ENCODE measurements at regions not wholly inside any gene's neighbourhood (a gene's known extent, or its start where the extent isn't known, plus 50 kb on each side); places are given as distances from the start of the nearest gene placed in this dataset.

DNA sequence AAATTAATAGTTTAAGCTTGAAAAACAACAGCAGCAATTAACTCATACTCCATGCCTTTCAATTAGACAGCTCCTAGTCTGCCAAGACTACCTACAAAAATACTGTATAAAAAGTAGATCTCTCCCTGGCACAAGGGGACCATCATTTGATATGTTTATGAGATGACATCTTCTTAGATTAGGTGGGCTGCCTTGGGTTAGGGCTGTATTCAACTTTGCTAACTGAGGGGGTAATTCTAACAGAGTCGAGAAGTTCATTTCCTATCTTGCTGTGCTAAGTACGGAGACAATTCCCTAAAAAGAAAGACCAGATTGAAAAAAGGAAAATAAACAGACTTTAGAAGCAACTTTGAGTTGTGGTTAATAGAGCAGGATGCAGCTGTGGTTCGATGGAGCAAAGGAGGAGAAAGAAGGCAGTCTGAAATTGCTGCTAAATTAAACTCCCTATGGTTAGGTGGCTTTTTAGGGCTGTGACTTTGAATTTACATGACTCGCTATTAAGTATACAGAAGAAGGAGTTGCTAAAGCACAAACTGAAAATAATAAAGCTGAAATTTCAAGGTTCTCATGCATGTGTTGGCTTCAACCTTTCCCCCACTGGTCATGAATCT lies 75.4 kb downstream of the CDC7 start:
- Histone ChIP-seq H3K27me3 (replicated peaks) (no peaks in the 10 kb centered on the region), H3K4me3 (ENCODE audit: low read depth, low read length) (no peak overlapping the region), H3K27ac (no peak overlapping the region), H3K36me3 (replicated peaks) (no peaks in the 10 kb centered on the region)
- TF ChIP-seq, protein P1, sequence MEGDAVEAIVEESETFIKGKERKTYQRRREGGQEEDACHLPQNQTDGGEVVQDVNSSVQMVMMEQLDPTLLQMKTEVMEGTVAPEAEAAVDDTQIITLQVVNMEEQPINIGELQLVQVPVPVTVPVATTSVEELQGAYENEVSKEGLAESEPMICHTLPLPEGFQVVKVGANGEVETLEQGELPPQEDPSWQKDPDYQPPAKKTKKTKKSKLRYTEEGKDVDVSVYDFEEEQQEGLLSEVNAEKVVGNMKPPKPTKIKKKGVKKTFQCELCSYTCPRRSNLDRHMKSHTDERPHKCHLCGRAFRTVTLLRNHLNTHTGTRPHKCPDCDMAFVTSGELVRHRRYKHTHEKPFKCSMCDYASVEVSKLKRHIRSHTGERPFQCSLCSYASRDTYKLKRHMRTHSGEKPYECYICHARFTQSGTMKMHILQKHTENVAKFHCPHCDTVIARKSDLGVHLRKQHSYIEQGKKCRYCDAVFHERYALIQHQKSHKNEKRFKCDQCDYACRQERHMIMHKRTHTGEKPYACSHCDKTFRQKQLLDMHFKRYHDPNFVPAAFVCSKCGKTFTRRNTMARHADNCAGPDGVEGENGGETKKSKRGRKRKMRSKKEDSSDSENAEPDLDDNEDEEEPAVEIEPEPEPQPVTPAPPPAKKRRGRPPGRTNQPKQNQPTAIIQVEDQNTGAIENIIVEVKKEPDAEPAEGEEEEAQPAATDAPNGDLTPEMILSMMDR (IDR thresholded peaks at IDR 0.05; ENCODE audit: low read depth, low read length, missing control alignments), result no peak
- no peak for DNase-seq
- in situ Hi-C loops (cut with HindIII; ENCODE audit: low pct_ligation_motif_present, low sequenced_read_pairs), result no loop called here

DNA sequence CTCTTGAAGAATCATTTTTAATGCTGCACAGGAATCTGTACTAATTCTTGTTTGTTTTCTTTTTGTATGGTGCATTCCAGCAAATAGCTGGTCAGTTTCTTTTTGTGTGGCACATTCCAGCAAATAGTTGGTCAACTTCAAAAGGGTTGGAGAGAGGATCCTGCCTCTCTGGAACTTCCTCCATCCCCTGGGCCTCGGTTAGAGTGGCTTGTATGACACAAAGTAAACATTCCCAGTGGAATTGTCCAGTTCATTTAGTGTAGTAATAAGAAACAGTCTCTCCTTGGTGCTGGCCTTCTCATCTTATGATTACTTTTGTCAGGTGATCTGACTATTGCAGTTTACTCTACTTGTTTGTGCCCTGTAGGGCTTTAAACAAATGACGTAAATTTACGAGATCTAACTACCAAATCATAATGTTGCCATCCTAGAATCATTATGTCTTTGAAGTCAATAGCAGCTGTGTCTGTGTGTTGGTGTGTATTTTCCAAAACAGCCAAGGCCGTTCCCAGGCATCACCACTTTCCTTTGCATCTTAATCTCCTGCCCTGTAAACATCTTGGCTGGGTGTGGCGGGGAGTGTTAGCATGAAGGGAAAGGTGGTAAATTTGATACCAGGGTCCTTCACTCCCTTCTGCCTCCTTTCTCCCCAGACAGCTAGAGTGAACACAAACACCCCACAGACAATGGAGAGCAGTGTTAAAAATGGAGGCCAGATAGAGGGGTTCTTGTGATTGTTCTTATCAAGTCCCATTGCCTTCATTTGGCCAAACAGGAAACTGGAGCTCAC lies 77.9 kb downstream of the CDC7 start:
- H3K27me3 ChIP-seq (replicated peaks), result no peaks in the 10 kb centered on the region
- TF ChIP-seq, protein P1 (IDR thresholded peaks at IDR 0.05; ENCODE audit: low read depth, low read length, missing control alignments), result no peak
- in situ Hi-C loops (cut with HindIII; ENCODE audit: low pct_ligation_motif_present, low sequenced_read_pairs), result no loop called here
- DNase-seq, result no peak
- H3K27ac ChIP-seq, result no peak overlapping the region
- no peaks in the 10 kb centered on the region for H3K36me3 ChIP-seq (replicated peaks)
- no peak overlapping the region for H3K4me3 ChIP-seq (ENCODE audit: low read depth, low read length)

DNA sequence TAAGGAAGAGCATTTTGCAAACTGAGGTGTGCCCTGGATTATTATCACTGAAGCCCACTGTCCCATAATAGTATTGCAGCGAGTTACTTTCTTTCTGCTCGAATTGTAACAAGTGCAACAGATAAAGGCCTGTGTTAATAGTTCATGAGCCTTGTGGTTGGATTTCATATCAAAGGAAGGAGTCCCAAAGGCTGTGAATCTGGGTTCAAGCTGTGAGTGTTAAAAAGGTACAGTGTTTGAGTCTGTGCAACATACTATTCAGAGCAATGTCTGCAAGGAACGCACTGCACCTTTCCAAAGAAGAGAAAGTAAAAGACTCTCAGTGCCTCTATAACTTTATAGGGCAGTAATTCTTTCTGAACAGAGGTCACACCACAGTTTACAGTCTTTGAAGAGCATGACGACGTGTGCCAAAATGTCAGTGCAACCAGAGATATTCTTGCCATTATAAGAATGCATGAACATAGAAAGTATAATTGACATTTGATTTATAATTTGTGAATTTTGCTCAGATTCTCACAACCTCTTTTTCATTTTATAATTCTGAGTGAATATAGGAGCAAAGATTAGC lies 79.1 kb downstream of the CDC7 start:
- DNase-seq, result no peak
- Histone ChIP-seq H3K4me3 (ENCODE audit: low read depth, low read length) (no peak overlapping the region), H3K27me3 (replicated peaks) (no peaks in the 10 kb centered on the region), H3K27ac (no peak overlapping the region), H3K36me3 (replicated peaks) (no peaks in the 10 kb centered on the region)
- in situ Hi-C loops (cut with HindIII; ENCODE audit: low pct_ligation_motif_present, low sequenced_read_pairs), result no loop called here
- TF ChIP-seq, protein P1 (IDR thresholded peaks at IDR 0.05; ENCODE audit: low read depth, low read length, missing control alignments), result no peak

DNA sequence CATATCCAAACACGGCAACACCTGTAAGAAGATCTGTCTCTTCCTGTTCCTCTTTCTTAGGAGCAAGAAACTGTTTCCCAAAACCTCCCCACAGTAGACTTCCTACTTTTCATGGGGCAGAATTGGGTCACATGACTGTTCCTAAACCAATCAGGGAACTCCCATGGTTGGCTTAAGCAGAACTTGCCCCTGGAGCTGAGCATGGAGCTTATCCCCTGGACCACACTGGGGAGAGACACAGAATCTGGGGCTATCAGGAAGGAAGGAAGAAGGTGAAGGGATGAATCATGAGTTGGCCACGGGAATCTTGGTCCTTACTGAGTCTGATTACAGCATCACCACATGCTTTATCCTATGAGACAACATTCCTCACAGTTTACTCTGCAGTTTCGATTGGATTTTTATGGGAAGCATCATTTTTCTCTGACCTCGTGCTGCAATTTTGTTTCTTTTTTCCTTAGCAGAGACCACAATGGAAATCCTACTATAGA lies 81.8 kb downstream of the CDC7 start:
- TF ChIP-seq, protein P1 (IDR thresholded peaks at IDR 0.05; ENCODE audit: low read depth, low read length, missing control alignments), result no peak
- DNase-seq, result peak; percentile 93
- Histone ChIP-seq H3K27me3 (replicated peaks) (no peaks in the 10 kb centered on the region), H3K36me3 (replicated peaks) (no peaks in the 10 kb centered on the region), H3K27ac (peak overlapping the region; percentile 67), H3K4me3 (ENCODE audit: low read depth, low read length) (no peak overlapping the region)
- in situ Hi-C loops (cut with HindIII; ENCODE audit: low pct_ligation_motif_present, low sequenced_read_pairs), result no loop called here

DNA sequence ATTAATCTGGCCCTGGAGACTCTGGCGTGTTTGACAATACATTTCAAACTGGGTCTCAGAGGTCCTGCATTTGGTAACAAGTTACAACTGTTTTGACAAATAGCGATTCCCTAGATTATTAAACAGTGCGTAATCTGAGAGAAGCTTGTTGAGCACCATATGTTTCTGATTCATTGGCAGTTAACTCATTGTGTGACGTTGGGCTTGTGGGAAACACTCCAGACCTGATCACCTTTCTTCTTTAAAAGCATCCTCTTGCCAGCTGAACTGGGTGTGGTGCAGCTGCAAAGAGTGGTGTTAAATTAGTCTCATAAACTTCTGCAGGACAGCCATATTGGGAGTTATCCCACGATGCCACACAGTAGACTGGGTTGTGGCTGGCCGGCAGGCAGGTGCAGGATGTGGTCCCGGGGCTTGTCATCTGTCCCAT lies 82.7 kb downstream of the CDC7 start:
- peak overlapping the region; percentile 67 for H3K27ac ChIP-seq
- no peak overlapping the region for H3K4me3 ChIP-seq (ENCODE audit: low read depth, low read length)
- H3K27me3 ChIP-seq (replicated peaks), result no peaks in the 10 kb centered on the region
- TF ChIP-seq, protein P1 (IDR thresholded peaks at IDR 0.05; ENCODE audit: low read depth, low read length, missing control alignments), result no peak
- peak; percentile 30 for DNase-seq
- H3K36me3 ChIP-seq (replicated peaks), result no peaks in the 10 kb centered on the region
- in situ Hi-C loops (cut with HindIII; ENCODE audit: low pct_ligation_motif_present, low sequenced_read_pairs), result no loop called here
